ENCODE measurements at regions not wholly inside any gene's neighbourhood (a gene's known extent, or its start where the extent isn't known, plus 50 kb on each side); places are given as distances from the start of the nearest gene placed in this dataset.

DNA sequence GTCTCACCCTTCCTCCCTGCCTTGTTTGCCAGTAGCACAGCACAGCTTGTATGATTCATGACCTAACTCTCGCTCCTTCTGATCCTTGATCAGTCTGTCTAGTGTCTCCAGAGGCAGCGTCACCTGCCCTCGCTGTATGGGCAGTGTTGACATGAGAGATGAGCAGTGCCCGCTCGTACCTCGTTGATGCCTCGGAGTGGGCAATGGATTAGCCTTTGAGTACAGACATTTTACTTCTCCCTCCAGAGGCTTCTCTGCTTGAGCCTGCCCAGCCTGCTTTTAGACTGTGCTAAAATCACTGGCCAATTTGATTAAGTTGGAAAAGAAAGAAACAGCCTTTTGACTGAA, 569.0 kb downstream of the NTRK3 start:
- H3K4me3 ChIP-seq (ENCODE audit: control insufficient read depth, low read depth, low read length) = no peak overlapping the region
- no peak for DNase-seq (ENCODE audit: low read depth)
- TF ChIP-seq, protein P1, sequence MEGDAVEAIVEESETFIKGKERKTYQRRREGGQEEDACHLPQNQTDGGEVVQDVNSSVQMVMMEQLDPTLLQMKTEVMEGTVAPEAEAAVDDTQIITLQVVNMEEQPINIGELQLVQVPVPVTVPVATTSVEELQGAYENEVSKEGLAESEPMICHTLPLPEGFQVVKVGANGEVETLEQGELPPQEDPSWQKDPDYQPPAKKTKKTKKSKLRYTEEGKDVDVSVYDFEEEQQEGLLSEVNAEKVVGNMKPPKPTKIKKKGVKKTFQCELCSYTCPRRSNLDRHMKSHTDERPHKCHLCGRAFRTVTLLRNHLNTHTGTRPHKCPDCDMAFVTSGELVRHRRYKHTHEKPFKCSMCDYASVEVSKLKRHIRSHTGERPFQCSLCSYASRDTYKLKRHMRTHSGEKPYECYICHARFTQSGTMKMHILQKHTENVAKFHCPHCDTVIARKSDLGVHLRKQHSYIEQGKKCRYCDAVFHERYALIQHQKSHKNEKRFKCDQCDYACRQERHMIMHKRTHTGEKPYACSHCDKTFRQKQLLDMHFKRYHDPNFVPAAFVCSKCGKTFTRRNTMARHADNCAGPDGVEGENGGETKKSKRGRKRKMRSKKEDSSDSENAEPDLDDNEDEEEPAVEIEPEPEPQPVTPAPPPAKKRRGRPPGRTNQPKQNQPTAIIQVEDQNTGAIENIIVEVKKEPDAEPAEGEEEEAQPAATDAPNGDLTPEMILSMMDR (conservative IDR thresholded peaks at IDR 0.05; ENCODE audit: control insufficient read depth, insufficient read depth, low read depth, low read length) = no peak

GRCh38 chr15:87686841-87687522, 569.6 kb downstream of the NTRK3 start:
- no peak overlapping the region for H3K4me3 ChIP-seq (ENCODE audit: control insufficient read depth, low read depth, low read length)
- TF ChIP-seq, protein P1 (conservative IDR thresholded peaks at IDR 0.05; ENCODE audit: control insufficient read depth, insufficient read depth, low read depth, low read length) = no peak
- no peak for DNase-seq (ENCODE audit: low read depth)

- no peak overlapping the region for H3K4me3 ChIP-seq (ENCODE audit: control insufficient read depth, low read depth, low read length)
- TF ChIP-seq, protein P1 (conservative IDR thresholded peaks at IDR 0.05; ENCODE audit: control insufficient read depth, insufficient read depth, low read depth, low read length) = no peak
- no peak for DNase-seq (ENCODE audit: low read depth)
Measured at GRCh38 chr15:87686339-87686738, 570.2 kb downstream of the NTRK3 start.

GRCh38 chr15:87682527-87682926, 574.0 kb downstream of the NTRK3 start:
- TF ChIP-seq, protein P1 (conservative IDR thresholded peaks at IDR 0.05; ENCODE audit: control insufficient read depth, insufficient read depth, low read depth, low read length) = no peak
- H3K4me3 ChIP-seq (ENCODE audit: control insufficient read depth, low read depth, low read length) = no peak overlapping the region
- DNase-seq (ENCODE audit: low read depth) = no peak

- TF ChIP-seq, protein P1 (conservative IDR thresholded peaks at IDR 0.05; ENCODE audit: control insufficient read depth, insufficient read depth, low read depth, low read length) = no peak
- no peak for DNase-seq (ENCODE audit: low read depth)
- no peak overlapping the region for H3K4me3 ChIP-seq (ENCODE audit: control insufficient read depth, low read depth, low read length)
Measured at GRCh38 chr15:87681104-87681503, 575.4 kb downstream of the NTRK3 start.

DNA sequence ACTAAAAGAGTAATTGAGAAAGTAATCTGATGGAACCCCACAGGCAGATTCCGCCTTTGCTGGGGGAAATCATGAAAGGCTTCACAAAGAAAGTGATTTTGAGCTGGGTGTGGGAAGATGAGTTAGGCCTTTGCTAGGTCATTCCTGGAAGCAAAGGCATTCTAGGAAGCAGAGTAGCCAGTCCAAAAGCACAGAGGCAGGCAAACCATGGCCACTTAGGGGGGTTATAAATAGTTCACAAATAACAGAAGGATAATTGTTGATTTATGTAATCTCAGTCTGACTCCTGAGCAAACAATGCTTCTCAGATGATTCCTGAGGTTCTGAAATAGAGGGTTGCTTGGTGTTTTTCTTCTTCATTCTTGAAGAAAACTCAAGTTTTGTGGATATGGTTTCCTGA, 576.3 kb downstream of the NTRK3 start:
- TF ChIP-seq, protein P1 (conservative IDR thresholded peaks at IDR 0.05; ENCODE audit: control insufficient read depth, insufficient read depth, low read depth, low read length) = no peak
- no peak for DNase-seq (ENCODE audit: low read depth)
- H3K4me3 ChIP-seq (ENCODE audit: control insufficient read depth, low read depth, low read length) = no peak overlapping the region

DNA sequence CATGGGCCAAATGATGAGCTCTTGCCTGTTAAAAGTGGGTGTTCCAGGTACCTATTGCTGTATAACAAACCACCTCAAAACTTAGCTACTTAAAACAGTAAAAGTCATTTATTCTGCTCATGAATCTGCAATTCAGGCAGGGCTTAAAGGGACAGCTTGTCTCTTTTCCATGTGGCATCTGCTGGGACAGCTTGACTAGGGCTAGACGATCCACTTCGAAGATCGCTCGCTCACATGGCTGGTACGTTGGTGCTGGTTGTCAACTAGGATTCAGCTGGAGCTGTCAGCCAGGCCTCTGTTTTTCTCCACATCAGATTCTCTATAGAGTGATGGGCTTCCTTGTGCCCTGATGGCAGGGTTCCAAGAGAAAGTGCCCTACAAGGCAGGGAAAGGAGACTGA, 581.3 kb downstream of the NTRK3 start:
- TF ChIP-seq, protein P1 (conservative IDR thresholded peaks at IDR 0.05; ENCODE audit: control insufficient read depth, insufficient read depth, low read depth, low read length) = no peak
- DNase-seq (ENCODE audit: low read depth) = no peak
- H3K4me3 ChIP-seq (ENCODE audit: control insufficient read depth, low read depth, low read length) = no peak overlapping the region
